ENCODE measurements at regions not wholly inside any gene's neighbourhood (a gene's known extent, or its start where the extent isn't known, plus 50 kb on each side); places are given as distances from the start of the nearest gene placed in this dataset.
"Not testable (repeated sequence)": the region's sequence is repeated elsewhere in the genome, so short reads cannot be mapped to it uniquely, and the experiment has no call there.

DNA sequence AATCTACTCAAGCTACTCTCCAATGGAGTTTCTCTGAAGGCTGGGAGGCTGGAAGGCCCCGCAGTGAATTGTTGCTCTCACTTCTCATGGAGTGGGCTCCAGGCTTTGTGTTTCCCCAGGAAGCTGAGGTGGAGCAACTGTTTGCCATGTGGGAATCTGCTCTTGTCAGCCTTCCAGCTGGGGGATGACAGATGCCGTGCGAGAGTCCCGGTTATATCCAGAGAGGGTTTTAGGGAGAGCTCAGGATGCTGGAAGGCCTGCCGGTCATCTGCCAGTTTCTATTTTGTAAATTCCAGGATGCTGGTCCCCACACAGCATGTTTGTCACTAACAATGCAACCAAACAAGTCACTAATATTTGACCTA lies 98.2 kb upstream of the NAA20 start:
- H3K4me1 ChIP-seq (ENCODE audit: low read depth, poor library complexity, severe bottlenecking): no peaks in the 10 kb centered on the region
- no peaks in the 10 kb centered on the region for H3K27me3 ChIP-seq (ENCODE audit: insufficient read depth, low read depth)
- TF ChIP-seq CTCF (conservative IDR thresholded peaks at IDR 0.05; ENCODE audit: low read depth, low read length): no peak
- no peaks in the 10 kb centered on the region for H3K79me2 ChIP-seq (ENCODE audit: insufficient read depth, low read depth)
- H4K20me1 ChIP-seq (ENCODE audit: insufficient read depth): no peaks in the 10 kb centered on the region
- no peak overlapping the region for H2AFZ ChIP-seq (ENCODE audit: low read depth)
- no peak overlapping the region for H3K4me2 ChIP-seq
- no peaks in the 10 kb centered on the region for H3K36me3 ChIP-seq (ENCODE audit: insufficient read depth)
- H3K9ac ChIP-seq: no peak overlapping the region
- no peak overlapping the region for H3K27ac ChIP-seq
- no peak overlapping the region for H3K4me3 ChIP-seq (IDR thresholded peaks at IDR 0.05; ENCODE audit: insufficient read depth, low read depth, low read length)

- Histone ChIP-seq H3K27me3 (ENCODE audit: insufficient read depth, low read depth) (no peaks in the 10 kb centered on the region), H3K4me1 (ENCODE audit: low read depth, poor library complexity, severe bottlenecking) (no peaks in the 10 kb centered on the region), H4K20me1 (ENCODE audit: insufficient read depth) (no peaks in the 10 kb centered on the region), H2AFZ (ENCODE audit: low read depth) (no peak overlapping the region), H3K27ac (no peak overlapping the region), H3K79me2 (ENCODE audit: insufficient read depth, low read depth) (no peaks in the 10 kb centered on the region), H3K4me2 (no peak overlapping the region), H3K4me3 (IDR thresholded peaks at IDR 0.05; ENCODE audit: insufficient read depth, low read depth, low read length) (no peak overlapping the region), H3K36me3 (ENCODE audit: insufficient read depth) (no peaks in the 10 kb centered on the region), H3K9ac (no peak overlapping the region)
- no peak for TF ChIP-seq CTCF (conservative IDR thresholded peaks at IDR 0.05; ENCODE audit: low read depth, low read length)
These were observed 96.6 kb upstream of the NAA20 start for GRCh38 chr20:19920381-19921138.

DNA sequence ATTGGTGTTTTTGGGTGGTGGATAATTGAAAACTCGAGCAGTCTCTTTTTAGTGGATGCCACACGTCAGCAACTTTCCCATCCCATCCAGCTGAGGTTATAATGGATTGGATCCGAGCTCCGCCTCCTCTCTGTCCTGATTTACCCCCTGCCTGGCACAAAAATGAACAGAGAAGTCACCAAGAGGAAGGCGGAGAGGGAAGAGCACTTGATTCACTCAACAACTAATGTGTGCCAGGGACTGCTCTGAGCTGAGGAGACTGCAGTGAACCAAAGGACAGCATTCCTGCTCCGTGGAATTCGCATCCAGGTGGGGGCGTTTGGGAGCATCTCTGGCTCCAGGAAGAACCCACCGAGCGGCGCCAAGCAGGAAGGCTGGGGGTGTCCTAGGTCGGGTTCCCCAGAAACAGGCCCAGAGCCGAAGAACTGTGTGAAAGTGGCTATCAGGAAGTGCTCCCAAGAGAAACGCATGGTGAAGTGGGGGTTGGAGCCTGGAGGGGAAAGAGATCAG lies 95.8 kb upstream of the NAA20 start:
- no peaks in the 10 kb centered on the region for H4K20me1 ChIP-seq (ENCODE audit: insufficient read depth)
- H3K4me2 ChIP-seq: no peak overlapping the region
- no peak overlapping the region for H3K27ac ChIP-seq
- no peaks in the 10 kb centered on the region for H3K36me3 ChIP-seq (ENCODE audit: insufficient read depth)
- H2AFZ ChIP-seq (ENCODE audit: low read depth): no peak overlapping the region
- no peaks in the 10 kb centered on the region for H3K79me2 ChIP-seq (ENCODE audit: insufficient read depth, low read depth)
- H3K4me3 ChIP-seq (IDR thresholded peaks at IDR 0.05; ENCODE audit: insufficient read depth, low read depth, low read length): no peak overlapping the region
- no peak overlapping the region for H3K9ac ChIP-seq
- H3K4me1 ChIP-seq (ENCODE audit: low read depth, poor library complexity, severe bottlenecking): no peaks in the 10 kb centered on the region
- no peaks in the 10 kb centered on the region for H3K27me3 ChIP-seq (ENCODE audit: insufficient read depth, low read depth)
- TF ChIP-seq CTCF (conservative IDR thresholded peaks at IDR 0.05; ENCODE audit: low read depth, low read length): no peak

DNA sequence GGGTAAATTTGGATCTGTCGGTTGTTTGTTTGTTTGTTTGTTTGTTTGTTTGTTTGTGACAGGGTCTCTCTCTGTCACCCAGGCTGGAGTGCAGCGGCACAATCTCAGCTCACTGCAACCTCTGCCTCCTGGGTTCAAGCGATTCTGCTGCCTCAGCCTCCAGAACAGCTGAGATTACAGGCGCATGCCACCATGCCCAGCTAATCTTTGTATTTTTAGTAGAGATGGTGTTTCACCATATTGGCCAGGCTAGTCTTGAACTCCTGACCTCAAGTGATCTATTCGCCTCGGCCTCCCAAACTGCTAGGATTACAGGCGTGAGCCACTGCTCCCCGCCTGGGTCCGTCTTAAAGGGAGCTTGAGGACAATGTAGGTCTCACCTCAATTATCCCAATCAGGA lies 95.3 kb upstream of the NAA20 start:
- H3K4me2 ChIP-seq; H3K27ac ChIP-seq; H4K20me1 ChIP-seq (ENCODE audit: insufficient read depth); H3K4me3 ChIP-seq (IDR thresholded peaks at IDR 0.05; ENCODE audit: insufficient read depth, low read depth, low read length); H3K27me3 ChIP-seq (ENCODE audit: insufficient read depth, low read depth); H3K79me2 ChIP-seq (ENCODE audit: insufficient read depth, low read depth); H3K36me3 ChIP-seq (ENCODE audit: insufficient read depth); H2AFZ ChIP-seq (ENCODE audit: low read depth); H3K4me1 ChIP-seq (ENCODE audit: low read depth, poor library complexity, severe bottlenecking); H3K9ac ChIP-seq: not testable (repeated sequence)

- H3K9ac ChIP-seq: no peak overlapping the region
- TF ChIP-seq CTCF (conservative IDR thresholded peaks at IDR 0.05; ENCODE audit: low read depth, low read length): no peak
- H3K36me3 ChIP-seq (ENCODE audit: insufficient read depth): no peaks in the 10 kb centered on the region
- H3K79me2 ChIP-seq (ENCODE audit: insufficient read depth, low read depth): no peaks in the 10 kb centered on the region
- H4K20me1 ChIP-seq (ENCODE audit: insufficient read depth): no peaks in the 10 kb centered on the region
- no peak overlapping the region for H3K4me3 ChIP-seq (IDR thresholded peaks at IDR 0.05; ENCODE audit: insufficient read depth, low read depth, low read length)
- no peaks in the 10 kb centered on the region for H3K4me1 ChIP-seq (ENCODE audit: low read depth, poor library complexity, severe bottlenecking)
- no peaks in the 10 kb centered on the region for H3K27me3 ChIP-seq (ENCODE audit: insufficient read depth, low read depth)
- H3K27ac ChIP-seq: no peak overlapping the region
- H2AFZ ChIP-seq (ENCODE audit: low read depth): no peak overlapping the region
- H3K4me2 ChIP-seq: no peak overlapping the region
These were observed 94.4 kb upstream of the NAA20 start for GRCh38 chr20:19922716-19923115.

All from KMS-11 (cell line).